GM19438 (cell line): ENCODE measurements at regions not wholly inside any gene's neighbourhood (a gene's known extent, or its start where the extent isn't known, plus 50 kb on each side); places are given as distances from the start of the nearest gene placed in this dataset.

Experiments
- ATAC-seq: cut with Tn5 transposase; IDR thresholded peaks from one replicate; pipeline ENCODE4 v1.9.1; 2021; ENCODE audit warnings: low read depth; ENCODE audit not compliant: unreplicated experiment

DNA sequence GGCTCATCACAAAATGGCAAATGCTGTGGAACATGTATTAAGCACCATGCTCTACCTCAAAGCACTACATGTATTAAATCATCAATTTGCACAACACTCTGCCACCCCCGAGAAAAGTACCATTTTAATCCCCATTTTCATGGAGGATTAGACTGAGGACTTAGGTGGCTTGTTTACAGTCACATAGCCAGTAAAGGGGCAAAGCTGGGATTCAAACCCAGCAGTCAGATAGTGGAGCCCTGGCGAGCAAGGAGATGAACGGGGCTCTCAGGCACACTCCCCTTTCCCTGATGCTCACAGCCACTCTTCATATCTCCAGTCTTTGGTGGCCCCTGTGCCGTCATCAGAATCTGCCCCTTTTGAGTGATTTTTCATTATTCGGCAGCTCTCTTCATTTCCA lies 262.9 kb downstream of the DIRAS2 start:
- no peak for ATAC-seq

DNA sequence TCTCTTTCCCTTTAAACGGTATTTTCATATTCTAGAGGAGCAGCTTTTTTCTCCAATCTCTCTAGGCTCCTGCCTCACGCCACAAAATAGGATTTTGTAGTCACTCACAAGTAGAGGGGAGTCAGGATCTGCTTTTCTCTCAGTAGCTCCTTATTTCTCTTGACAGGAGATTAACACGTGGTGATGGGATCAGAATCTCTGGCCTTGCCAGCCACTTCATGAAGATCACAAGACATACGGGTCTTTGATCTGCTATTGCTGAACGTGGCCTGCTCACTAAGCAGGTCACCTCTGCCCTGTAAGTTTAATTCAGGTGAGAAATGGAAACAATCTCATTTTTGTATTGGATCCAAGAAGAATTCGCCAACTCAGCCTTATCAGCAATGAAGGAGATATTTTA lies 257.5 kb downstream of the DIRAS2 start:
- ATAC-seq = no peak

DNA sequence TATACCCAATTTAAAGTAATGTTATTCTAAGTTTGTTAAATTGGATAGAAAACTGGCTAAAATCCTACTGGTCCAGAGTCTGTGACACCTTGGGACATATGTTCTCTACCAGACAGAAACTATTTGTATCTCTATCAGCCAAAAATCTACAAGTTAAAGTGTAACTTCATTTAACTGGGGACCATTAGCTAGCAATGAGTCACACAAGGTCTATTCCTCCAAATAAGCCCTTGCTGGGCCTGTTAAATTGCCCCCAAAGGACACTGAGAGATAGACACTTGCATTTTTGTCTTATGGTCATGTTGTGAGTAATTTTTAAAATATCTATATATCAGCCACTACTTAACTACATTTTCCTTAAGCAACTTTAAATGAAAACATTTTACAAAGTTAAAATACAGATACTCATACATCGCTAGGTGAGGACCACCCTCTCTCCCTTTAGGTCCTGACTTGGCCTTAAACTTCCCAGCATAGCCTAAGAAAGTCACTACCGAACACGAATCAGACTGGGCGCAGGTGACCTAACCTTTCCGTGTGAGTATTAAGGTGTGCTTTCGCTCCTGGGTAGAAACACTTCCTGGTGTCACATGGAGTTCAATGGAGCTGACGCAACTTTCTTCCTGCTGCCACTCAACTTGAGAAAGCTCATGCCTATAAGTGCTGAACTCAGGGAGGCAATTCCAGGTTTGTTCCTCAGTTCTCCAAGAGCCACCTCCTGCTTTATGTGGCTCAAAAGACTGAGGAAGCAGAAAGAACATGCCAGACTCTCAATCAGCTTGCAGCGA lies 249.1 kb downstream of the DIRAS2 start:
- no peak for ATAC-seq

DNA sequence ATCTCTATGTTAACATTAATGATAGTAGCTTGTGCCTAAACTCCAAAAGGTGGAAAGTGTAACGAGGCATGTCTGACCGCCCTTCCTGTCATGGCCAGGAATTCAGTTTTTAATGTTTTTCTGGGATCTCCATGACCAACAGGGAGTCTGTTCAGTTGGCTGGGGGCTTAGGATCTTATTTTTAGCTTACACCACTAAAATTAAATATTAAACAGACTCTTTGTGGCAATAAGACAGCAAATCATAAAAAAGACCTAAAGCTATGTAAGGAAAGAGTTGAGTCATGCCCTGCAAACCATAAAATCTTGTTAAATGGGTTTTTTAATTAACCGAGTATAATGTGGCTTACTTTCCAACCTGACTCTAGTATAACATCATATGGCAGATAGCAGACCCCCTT lies 247.8 kb downstream of the DIRAS2 start:
- ATAC-seq = no peak

DNA sequence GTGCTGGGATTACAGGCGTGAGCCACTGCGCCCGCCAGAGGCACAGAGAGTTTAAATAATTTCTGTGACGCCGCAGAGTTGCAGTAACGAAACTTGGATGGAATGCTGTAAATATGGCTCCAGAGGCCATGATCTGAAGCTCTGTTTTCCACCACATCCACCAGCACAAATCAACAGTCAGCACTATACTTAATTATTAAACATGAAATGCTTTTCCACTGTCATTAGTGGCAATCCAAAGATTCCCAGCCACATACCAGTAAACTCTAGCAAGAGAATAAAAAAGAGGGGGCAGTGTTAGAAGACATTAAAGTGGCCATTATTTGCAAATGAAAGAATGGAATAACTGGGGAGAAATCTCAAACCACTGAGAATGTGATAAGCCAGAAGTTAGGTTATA lies 242.5 kb downstream of the DIRAS2 start:
- ATAC-seq = no peak

DNA sequence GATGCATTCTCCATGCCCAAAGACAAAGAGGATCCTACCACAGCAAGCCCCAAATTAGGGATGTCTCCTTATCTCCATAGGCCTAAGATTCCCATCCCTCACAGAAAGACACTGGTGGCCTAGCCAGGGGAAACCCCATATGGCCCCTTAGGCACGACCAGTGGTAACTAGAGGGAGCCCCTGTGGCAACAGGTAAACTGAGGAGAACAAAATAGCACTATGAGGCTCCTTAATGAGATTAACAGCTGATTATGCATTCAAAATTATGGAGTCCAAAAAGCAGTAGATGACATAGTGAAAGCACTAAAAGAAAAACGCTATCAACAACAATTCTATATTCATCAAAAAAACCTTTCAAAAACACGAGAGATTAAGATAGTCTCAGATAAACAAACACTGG lies 234.0 kb downstream of the DIRAS2 start:
- ATAC-seq = no peak

DNA sequence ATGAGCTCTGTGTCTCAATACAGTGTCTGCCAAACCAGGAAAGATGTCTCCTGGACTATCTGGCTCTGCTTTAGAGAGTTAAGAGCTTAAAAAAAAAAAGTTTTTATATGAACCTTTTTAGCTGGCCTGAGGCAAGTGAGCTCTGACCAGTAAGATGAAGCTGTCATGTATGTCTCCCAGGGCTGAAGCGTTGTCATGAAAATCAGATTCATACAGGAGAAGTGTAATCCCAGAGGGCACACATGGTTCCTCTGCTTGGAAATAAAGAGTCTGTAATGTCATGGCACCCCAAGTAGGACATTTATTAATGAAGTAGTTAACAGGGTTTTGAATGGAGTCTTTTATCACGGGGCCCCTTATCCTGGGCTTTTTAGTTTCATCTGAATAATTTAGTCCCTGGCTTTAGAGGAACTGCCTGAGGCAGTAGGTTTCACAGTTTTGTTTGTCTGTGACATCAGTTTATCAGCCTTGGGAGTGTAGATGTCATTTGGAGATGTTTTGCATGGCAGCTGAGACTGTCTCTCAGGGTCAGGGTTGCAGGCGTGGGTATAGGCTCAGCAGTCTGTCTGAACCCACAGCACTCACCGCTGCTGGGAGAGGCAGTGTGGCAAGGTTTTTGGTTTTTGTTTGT lies 223.3 kb downstream of the DIRAS2 start:
- no peak for ATAC-seq

DNA sequence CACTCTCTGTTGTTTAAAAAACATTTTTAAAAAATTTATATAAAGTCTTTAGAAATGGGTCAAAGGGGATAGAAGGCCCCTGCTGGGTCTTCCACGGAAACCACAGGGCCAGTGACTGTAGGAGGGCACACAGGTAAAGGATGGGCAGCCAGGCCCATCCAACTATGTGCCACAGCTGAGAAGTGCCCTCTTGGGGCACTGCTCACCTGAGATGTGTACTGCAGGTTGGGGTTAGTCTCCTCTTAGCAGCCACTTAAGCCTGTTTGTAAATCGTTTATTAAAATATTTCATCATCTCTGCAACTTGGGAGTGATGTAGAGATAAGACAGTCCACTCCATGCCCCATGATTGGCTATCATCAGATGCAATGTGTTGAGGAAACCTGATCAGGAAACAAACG lies 222.4 kb downstream of the DIRAS2 start:
- no peak for ATAC-seq

DNA sequence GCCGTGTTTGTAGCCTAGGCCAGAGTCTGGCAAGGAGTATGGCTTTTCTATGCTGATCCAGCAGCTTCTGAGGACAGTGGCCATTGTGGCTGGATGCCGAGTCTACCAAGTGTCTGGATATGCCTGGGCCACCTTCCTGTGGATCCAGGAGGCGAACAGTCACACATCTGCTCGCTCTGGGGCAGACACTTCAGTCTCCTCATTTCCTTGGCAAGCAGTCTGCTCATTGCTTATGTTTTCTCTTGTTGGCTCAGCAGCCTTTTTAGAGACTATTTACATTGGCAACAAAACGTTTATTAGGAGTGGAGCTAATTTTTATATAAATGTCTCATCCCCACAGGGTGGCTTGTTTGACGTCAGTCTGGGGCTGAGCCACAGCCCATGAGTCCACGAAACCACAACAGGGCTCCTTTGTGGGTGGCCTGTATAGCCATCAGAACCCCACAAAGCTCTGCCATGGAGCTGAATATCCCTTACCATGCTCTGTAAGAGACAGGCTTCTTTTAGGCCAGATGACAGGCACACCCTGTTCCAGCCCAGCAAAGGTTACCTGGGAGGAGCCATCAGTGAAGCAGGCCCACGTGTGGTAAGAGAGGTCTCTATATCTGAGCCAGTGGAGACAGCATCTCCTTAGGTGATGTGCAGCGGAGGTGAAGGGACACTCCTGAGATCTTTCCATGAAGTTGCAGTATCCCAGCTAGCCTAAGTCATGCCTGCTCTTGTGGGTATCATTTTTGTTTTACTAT lies 221.7 kb downstream of the DIRAS2 start:
- no peak for ATAC-seq

DNA sequence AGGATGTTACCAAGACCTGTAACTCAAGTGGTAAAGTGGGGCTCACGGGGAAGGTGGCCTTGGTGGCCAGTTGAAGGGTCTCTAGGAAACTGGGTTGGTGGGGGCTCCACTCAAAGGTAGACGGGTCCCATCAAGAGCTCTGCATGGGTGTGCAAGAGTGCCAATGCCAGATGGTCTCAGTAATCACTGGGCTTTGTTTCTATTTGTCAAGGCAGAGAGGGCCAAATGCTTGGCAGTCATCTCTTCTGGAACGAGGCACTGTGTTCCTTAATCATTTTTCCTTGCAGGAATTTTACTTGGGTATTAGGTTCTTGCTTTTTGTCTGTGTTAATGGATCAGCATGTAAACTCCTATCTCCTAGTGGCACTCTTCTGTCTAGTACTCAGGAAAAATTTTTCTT lies 220.8 kb downstream of the DIRAS2 start:
- no peak for ATAC-seq

DNA sequence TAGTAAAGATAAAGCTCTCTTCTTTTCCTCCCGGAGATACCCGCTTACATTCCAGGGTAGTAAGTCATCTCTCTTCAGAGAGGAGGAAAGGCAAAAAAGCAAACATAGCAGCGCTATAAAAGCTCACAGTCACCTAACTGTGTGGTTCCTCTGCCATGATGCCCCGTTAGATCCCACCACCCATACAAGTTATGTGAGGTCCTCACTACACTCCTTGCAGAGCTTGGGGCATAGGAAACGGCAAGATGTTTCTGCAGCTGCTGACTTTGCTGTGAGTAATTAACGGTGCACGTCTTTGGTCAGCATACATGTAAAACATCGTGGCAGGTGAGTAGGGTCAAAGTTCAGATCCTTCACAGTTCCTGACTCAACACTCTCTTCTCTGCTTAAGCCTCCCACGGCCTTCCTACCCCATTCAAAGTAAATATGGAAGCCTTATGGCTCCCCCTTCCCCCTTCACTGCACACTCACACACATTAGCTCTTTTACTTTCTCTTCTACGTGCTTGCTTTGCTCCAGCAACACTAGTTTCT lies 218.9 kb downstream of the DIRAS2 start:
- no peak for ATAC-seq

DNA sequence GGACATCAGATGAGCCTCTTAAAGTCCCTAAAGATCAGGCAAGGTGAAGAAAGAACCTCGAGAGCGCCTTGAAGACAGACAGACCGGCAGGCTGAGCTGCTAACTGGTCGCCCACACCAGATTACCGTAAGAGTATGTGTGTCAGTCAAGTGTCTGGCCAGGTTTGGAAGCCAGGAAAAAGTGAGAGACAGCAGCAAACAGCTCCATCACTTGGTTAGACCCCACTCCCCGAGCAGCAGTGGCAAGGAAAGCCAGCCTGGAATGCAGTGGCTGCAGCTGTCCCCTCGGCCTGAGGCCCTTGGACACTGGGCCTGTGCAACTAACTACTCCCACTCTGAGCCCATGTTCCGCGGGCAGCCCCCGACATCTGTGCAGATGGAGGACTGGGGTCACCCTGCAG lies 214.1 kb downstream of the DIRAS2 start:
- ATAC-seq = no peak

DNA sequence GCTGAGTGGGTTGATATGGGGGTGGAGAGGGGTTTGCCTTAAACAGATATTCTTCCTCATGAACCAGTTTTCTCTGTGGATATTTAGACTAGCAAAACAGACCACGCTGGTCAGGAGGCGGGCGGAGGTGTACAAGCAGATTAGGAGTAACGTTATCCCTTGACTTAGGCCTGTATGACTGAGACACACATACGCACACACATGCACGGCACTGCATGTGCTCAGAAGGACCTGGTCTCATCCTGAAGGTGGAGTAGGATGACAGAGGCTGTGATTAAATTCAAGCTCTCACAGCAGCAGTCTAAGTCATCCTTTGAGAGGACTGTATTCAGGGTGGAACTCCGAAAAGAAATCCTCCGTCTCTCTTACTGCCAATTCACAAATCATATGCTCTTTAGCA lies 209.7 kb downstream of the DIRAS2 start:
- ATAC-seq = no peak

DNA sequence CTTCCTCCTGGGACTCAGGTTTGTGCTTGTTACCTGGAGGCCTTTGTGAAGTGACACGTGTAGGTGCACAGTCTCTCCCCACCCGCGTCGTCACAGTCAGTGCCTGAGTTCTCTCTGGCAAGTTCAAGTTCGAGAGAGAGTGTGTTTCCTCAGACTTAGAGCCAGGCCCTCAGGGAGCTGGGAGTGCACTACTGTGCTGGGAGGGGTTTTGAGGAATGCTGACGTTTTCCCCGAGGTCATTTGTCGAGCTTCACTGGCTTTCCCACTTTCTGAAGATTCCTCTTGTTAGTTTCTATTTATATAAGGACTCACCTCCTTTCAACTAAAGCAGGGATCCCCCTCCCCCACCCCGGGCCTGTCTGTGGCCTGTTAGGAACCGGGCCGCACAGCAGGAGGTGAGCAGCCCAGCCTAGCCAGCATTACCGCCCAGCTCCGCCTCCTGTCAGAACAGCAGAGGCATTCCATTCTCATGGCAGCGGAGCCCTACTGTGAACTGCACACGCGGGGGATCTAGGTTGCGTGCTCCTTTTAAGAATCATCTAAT lies 209.2 kb downstream of the DIRAS2 start:
- ATAC-seq = no peak

DNA sequence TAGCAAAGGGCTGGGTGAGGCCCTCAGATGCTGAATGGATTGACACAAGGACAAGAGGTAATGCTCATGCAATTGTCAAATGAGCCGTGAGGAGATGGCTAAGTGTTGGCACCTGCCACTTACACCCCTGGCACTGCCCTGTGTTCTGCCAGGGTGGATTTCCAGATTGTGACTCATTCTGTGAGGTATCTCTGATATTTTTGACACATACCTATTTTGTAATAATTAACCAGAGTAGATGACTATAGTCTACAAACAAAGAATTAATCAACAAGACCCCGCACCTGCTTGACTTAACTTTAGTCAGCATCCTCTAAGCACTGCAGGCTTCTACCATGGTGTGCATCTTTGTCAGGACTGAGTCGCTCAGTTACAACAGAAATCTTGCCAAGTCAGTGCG lies 200.8 kb downstream of the DIRAS2 start:
- no peak for ATAC-seq

DNA sequence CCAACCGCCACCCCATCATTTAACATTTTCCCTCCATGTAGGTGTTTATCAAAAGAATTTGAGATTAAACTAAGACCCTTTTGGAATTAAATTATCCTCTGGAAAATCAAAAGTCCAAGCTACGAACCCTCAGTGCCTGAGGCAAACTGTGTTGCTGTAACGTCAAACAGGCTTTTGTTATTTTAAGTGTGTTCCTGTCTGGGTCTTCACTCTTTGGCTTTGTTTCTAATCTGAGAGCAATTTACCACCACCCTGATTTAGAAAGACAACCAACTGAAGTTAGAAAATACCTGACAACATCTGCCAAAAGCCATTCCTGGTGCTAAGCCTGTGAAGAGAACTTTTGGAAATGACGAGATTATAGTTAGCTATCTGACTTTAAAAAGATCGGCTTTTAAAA lies 199.9 kb downstream of the DIRAS2 start:
- ATAC-seq = no peak

DNA sequence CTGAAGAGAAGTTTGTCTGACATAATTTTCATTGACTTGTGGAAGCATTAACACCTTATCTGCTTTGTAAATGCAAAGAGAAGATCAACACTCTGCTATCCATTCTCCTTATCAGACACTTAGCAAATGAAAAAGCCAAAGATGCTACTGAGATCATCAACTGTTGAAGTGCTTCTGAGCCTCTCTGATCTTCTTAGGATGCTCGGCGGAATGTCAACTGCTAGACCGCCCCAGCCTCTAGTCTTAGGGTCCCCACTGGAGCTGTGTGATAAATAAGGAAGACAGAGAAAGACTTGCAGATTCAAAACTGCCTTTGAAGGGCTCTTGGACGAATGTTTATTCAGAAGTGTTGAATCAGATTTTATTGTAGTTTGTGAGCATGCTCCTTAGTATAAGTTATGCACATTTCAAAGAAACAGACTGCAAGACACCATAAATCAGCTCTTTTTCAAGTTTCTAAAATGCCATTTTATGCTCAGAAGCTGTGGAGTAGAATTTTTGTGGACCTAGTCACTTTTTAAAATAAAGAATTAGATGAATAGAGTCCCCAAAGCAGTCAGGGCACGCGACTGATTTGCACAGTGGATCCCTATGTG lies 197.9 kb downstream of the DIRAS2 start:
- no peak for ATAC-seq

DNA sequence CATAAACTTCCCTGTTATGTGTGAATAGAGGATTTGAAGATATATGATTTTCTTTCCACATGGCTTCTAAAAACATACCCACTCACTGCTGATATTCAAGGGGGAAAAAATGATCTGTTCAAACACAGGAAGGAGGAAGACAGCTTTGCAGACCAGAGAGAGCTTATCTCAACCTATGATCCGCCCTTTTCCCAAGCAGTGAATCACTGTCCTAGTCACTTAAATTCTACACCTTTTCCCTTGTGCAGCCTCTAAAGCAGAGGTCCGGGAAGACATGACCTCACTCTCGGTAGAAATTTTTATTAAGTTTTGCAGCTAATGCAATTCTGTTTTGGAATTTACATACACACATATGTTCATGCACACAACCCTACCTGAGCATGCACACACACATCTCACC lies 197.2 kb downstream of the DIRAS2 start:
- ATAC-seq = no peak

DNA sequence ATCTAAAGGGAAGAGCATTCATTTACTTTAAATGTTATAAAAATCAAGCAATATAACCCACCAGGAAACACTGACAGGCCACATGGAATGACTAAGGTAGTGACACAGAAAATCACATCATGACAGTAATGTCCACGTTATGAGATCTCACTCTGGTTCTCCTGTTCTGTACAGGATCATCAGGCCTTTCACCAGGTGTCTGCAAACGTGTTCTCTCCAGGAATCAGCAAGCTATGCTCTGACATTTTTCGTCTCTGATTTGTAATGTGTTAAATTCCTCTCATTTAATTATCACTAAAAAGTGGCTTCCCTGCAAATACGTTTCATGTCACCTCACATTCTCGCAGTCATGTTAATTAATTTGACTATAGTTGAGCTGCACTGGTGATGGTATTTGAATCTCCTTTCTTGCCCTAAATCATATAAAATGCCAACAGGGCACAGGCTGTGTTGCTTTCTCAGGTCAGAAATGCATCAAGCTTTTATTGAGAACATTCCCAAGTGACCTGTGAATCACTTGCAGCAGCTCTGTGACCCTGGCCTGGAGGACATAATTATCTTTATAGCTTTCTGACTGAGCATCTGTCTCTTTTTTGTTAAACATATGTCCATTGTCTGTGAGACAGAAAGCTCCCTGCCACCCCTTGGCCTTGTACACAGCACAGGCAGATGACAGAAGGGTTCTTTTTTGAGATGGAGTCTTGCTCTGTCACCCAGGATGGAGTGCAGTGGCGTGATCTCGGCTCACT lies 196.2 kb downstream of the DIRAS2 start:
- no peak for ATAC-seq

DNA sequence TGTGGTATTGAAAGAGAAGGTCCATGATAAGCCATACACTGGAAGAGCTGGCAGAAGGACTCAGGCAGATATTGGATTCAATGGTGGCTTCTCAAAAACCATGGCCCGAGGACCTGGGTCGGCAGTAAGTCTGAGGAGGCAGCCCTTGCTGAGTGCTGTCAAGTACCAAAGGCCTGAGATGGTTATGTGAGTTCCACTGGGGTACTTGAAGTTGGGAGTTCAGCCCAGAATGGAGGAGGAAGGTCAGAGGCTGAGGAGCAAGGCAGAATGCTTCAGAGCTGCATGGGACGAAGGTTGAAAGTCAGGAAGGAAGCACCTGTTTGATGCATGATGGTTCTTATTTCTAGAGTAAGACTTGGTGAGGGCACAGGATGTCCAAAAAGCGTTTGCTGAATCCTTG lies 194.9 kb downstream of the DIRAS2 start:
- ATAC-seq = no peak
